ENCODE measurements at regions not wholly inside any gene's neighbourhood (a gene's known extent, or its start where the extent isn't known, plus 50 kb on each side); places are given as distances from the start of the nearest gene placed in this dataset.
"Not testable (repeated sequence)": the region's sequence is repeated elsewhere in the genome, so short reads cannot be mapped to it uniquely, and the experiment has no call there.

GRCh38 chr6:111925296-111925695 is 52.0 kb upstream of the FYN start:
- DNase-seq (ENCODE audit: low read depth in 2 of 2), result no peak

GRCh38 chr6:111926731-111927302 is 53.6 kb upstream of the FYN start:
- no peak for DNase-seq (ENCODE audit: low read depth in 2 of 2)

- no peak for DNase-seq (ENCODE audit: low read depth in 2 of 2)
Measured at GRCh38 chr6:111927321-111927720, 54.1 kb upstream of the FYN start.

GRCh38 chr6:111928139-111928538 is 54.9 kb upstream of the FYN start:
- DNase-seq (ENCODE audit: low read depth in 2 of 2), result no peak

- not testable (repeated sequence) for DNase-seq (ENCODE audit: low read depth in 2 of 2)
Measured at GRCh38 chr6:111934611-111935010, 61.4 kb upstream of the FYN start.

GRCh38 chr6:111936718-111937117 is 63.5 kb upstream of the FYN start:
- no peak for DNase-seq (ENCODE audit: low read depth in 2 of 2)

GRCh38 chr6:111938710-111939109 is 65.5 kb upstream of the FYN start:
- DNase-seq (ENCODE audit: low read depth in 2 of 2), result no peak

GRCh38 chr6:111939902-111940301 is 66.7 kb upstream of the FYN start:
- DNase-seq (ENCODE audit: low read depth in 2 of 2), result no peak

GRCh38 chr6:111940801-111941200 is 67.5 kb upstream of the FYN start:
- no peak for DNase-seq (ENCODE audit: low read depth in 2 of 2)

GRCh38 chr6:111941686-111942330 is 68.6 kb upstream of the FYN start:
- no peak for DNase-seq (ENCODE audit: low read depth in 2 of 2)

GRCh38 chr6:111942561-111942960 is 69.3 kb upstream of the FYN start:
- no peak for DNase-seq (ENCODE audit: low read depth in 2 of 2)

- no peak for DNase-seq (ENCODE audit: low read depth in 2 of 2)
Measured at GRCh38 chr6:111943266-111943665, 70.0 kb upstream of the FYN start.

- no peak for DNase-seq (ENCODE audit: low read depth in 2 of 2)
Measured at GRCh38 chr6:111943726-111944125, 70.5 kb upstream of the FYN start.

- DNase-seq (ENCODE audit: low read depth in 2 of 2), result no peak
Measured at GRCh38 chr6:111944541-111944940, 71.3 kb upstream of the FYN start.

- no peak for DNase-seq (ENCODE audit: low read depth in 2 of 2)
Measured at GRCh38 chr6:111949546-111949945, 76.3 kb upstream of the FYN start.

- not testable (repeated sequence) for DNase-seq (ENCODE audit: low read depth in 2 of 2)
Measured at GRCh38 chr6:111949984-111950383, 76.7 kb upstream of the FYN start.

- DNase-seq (ENCODE audit: low read depth in 2 of 2), result no peak
Measured at GRCh38 chr6:111950661-111951496, 77.6 kb upstream of the FYN start.

- no peak for DNase-seq (ENCODE audit: low read depth in 2 of 2)
Measured at GRCh38 chr6:111951497-111952085, 78.3 kb upstream of the FYN start.

GRCh38 chr6:111952274-111952673 is 79.0 kb upstream of the FYN start:
- DNase-seq (ENCODE audit: low read depth in 2 of 2), result no peak

GRCh38 chr6:111952821-111953540 is 79.7 kb upstream of the FYN start:
- no peak for DNase-seq (ENCODE audit: low read depth in 2 of 2)

GRCh38 chr6:111956098-111956497 is 82.8 kb upstream of the FYN start:
- DNase-seq (ENCODE audit: low read depth in 2 of 2), result no peak
